ENCODE measurements at regions not wholly inside any gene's neighbourhood (a gene's known extent, or its start where the extent isn't known, plus 50 kb on each side); places are given as distances from the start of the nearest gene placed in this dataset.

DNA sequence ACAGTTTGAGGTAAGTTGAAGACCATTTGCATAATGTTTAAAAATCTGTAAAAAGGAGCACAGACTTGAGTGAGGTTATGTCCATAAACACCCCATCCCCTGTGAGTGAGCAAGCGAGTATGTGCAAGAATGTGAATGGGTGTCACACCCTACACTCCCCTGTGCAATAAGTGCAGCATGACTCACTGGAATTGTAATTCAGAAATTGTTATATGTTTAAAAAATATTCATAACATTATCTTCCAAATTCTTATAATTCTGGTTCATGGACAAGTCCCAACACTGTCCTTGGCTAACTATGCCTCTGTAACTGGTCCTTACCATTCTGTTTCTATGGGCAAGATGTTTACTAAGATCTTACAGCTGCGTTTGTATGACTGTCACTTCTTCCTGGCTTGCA lies 207.8 kb upstream of the FAR2 start (continued):
- TF ChIP-seq ZNF510 (tag by site-specific recombination; IDR thresholded peaks at IDR 0.05; ENCODE audit: insufficient replicate concordance) (no peak), ZNF621 (tag by site-specific recombination; IDR thresholded peaks at IDR 0.05) (no peak)

DNA sequence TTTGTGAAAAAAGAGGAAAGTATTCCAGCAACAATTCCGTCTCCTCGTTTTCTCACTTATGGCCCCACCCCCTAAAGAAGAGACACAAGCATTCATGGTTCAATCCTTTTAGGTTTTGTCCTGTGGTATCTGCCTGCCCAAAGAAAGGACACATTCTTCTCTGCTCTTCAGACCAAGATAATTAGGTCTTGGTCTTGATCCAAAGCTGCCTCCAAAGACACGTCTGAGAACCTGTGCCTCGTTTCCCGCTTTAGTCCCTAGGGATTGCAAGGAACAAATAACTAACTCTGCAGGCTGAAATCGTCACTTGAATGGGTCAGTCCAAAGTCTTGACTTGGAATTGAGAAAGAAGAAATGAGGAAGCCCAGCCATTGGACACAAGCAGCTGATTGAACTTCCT lies 202.7 kb upstream of the FAR2 start:
- POLR2A ChIA-PET = no interaction called here
- Histone ChIP-seq H3K4me3 (ENCODE audit: low read depth, low read length) (no peak overlapping the region), H3K27ac (ENCODE audit: extremely low read depth, low read depth, low read length) (no peak overlapping the region), H3K9me3 (ENCODE audit: control insufficient read depth, insufficient read depth, low read depth, low read length) (no peaks in the 10 kb centered on the region), H3K4me1 (ENCODE audit: control insufficient read depth, insufficient read depth, low read length) (no peaks in the 10 kb centered on the region), H3K36me3 (ENCODE audit: control insufficient read depth in 2 of 2, insufficient read depth in 1 of 2, low read length in 2 of 2) (no peaks in the 10 kb centered on the region)
- CTCF ChIA-PET = no interaction called here
- no peak for TF ChIP-seq ZNF654 (tag by site-specific recombination; IDR thresholded peaks at IDR 0.05; ENCODE audit: low read depth)
- TF ChIP-seq ZNF433 (tag by site-specific recombination; IDR thresholded peaks at IDR 0.05; ENCODE audit: low read depth) = no peak
- no peak for TF ChIP-seq ZNF600 (tag by site-specific recombination; IDR thresholded peaks at IDR 0.05)
- TF ChIP-seq, protein P1, sequence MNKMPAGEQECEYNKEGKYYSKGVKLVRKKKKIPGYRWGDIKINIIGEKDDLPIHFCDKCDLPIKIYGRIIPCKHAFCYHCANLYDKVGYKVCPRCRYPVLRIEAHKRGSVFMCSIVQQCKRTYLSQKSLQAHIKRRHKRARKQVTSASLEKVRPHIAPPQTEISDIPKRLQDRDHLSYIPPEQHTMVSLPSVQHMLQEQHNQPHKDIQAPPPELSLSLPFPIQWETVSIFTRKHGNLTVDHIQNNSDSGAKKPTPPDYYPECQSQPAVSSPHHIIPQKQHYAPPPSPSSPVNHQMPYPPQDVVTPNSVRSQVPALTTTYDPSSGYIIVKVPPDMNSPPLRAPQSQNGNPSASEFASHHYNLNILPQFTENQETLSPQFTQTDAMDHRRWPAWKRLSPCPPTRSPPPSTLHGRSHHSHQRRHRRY (tag by site-specific recombination; IDR thresholded peaks at IDR 0.05) = no peak
- no peak for TF ChIP-seq ZNF423 (tag by site-specific recombination; IDR thresholded peaks at IDR 0.05)
- TF ChIP-seq ZBTB20 (tag by site-specific recombination; IDR thresholded peaks at IDR 0.05) = no peak
- TF ChIP-seq ZNF138 (tag by site-specific recombination; IDR thresholded peaks at IDR 0.05; ENCODE audit: borderline replicate concordance) = no peak

- Histone ChIP-seq H3K9me3 (ENCODE audit: control insufficient read depth, insufficient read depth, low read depth, low read length) (no peaks in the 10 kb centered on the region), H3K4me3 (ENCODE audit: low read depth, low read length) (no peak overlapping the region), H3K27ac (ENCODE audit: extremely low read depth, low read depth, low read length) (no peak overlapping the region), H3K36me3 (ENCODE audit: control insufficient read depth in 2 of 2, insufficient read depth in 1 of 2, low read length in 2 of 2) (no peaks in the 10 kb centered on the region), H3K4me1 (ENCODE audit: control insufficient read depth, insufficient read depth, low read length) (no peaks in the 10 kb centered on the region)
- no peak for TF ChIP-seq ZNF133 (tag by site-specific recombination; IDR thresholded peaks at IDR 0.05)
- no peak for TF ChIP-seq HIC1 (tag by site-specific recombination; IDR thresholded peaks at IDR 0.05)
- TF ChIP-seq PBX3 (CRISPR knock-in tag; IDR thresholded peaks at IDR 0.05) = no peak
- no peak for TF ChIP-seq ZNF777 (tag by site-specific recombination; IDR thresholded peaks at IDR 0.05; ENCODE audit: borderline replicate concordance)
- no peak for TF ChIP-seq ZNF830 (tag by site-specific recombination; IDR thresholded peaks at IDR 0.05; ENCODE audit: low read depth)
- TF ChIP-seq GLIS2 (tag by site-specific recombination; IDR thresholded peaks at IDR 0.05) = no peak
- no peak for TF ChIP-seq ZEB2 (tag by site-specific recombination; IDR thresholded peaks at IDR 0.05)
- no peak for TF ChIP-seq KLF1 (tag by site-specific recombination; IDR thresholded peaks at IDR 0.05)
- TF ChIP-seq, protein P2, sequence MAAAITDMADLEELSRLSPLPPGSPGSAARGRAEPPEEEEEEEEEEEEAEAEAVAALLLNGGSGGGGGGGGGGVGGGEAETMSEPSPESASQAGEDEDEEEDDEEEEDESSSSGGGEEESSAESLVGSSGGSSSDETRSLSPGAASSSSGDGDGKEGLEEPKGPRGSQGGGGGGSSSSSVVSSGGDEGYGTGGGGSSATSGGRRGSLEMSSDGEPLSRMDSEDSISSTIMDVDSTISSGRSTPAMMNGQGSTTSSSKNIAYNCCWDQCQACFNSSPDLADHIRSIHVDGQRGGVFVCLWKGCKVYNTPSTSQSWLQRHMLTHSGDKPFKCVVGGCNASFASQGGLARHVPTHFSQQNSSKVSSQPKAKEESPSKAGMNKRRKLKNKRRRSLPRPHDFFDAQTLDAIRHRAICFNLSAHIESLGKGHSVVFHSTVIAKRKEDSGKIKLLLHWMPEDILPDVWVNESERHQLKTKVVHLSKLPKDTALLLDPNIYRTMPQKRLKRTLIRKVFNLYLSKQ (tag by site-specific recombination; IDR thresholded peaks at IDR 0.05; ENCODE audit: borderline replicate concordance) = no peak
- TF ChIP-seq ZNF23 (tag by site-specific recombination; IDR thresholded peaks at IDR 0.05; ENCODE audit: borderline replicate concordance) = no peak
- TF ChIP-seq KLF7 (tag by site-specific recombination; IDR thresholded peaks at IDR 0.05; ENCODE audit: borderline replicate concordance) = no peak
- TF ChIP-seq ZNF132 (tag by site-specific recombination; IDR thresholded peaks at IDR 0.05; ENCODE audit: borderline replicate concordance) = no peak
- no peak for TF ChIP-seq SALL2 (tag by site-specific recombination; IDR thresholded peaks at IDR 0.05; ENCODE audit: borderline replicate concordance)
- no peak for TF ChIP-seq ZNF274 (IDR thresholded peaks at IDR 0.05; ENCODE audit: low read length)
- TF ChIP-seq ZNF274 (tag by site-specific recombination; IDR thresholded peaks at IDR 0.05; ENCODE audit: borderline replicate concordance) = no peak
- no peak for TF ChIP-seq ZNF449 (tag by site-specific recombination; IDR thresholded peaks at IDR 0.05)
- no peak for TF ChIP-seq ZBTB20 (tag by site-specific recombination; IDR thresholded peaks at IDR 0.05)
- TF ChIP-seq ZNF549 (tag by site-specific recombination; IDR thresholded peaks at IDR 0.05) = no peak
- POLR2A ChIA-PET = no interaction called here
- CTCF ChIA-PET = interaction anchor here (0.6 kb wide), 1 partner anchor 196 kb away, joined by 3 read pairs; no protein-coding TSS in a partner anchor
Measured at GRCh38 chr12:28948685-28949084, 200.4 kb upstream of the FAR2 start.

Measured in HEK293 (cell line).